ENCODE measurements at regions not wholly inside any gene's neighbourhood (a gene's known extent, or its start where the extent isn't known, plus 50 kb on each side); places are given as distances from the start of the nearest gene placed in this dataset.

DNA sequence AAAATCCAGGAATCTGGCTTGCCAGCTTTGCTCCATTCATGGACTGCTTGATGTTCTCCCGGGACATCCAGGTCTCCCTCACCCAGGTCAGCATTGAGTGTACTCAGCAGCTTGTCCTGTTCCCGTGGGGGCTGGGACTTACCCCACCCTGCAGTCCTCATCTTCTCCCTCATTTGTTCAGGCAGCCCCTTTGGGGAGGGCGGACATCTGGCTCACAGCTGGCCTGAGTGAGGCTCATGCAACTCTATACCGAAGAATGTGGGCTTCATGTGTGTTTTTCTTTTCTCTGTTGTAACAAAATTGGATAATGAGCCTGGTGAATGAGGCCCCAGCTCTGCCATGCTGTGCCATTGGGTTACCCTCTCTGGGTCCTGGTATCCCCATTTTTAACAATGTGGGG, 227.7 kb upstream of the TENM4 start:
- 58 to 74% (median 71%) methylated on average over 4 of the region's 4 CpGs for WGBS, 4 donors
- DNase-seq: peak in 1 of 5 donors; percentile 39
- H3K9me3 ChIP-seq: no peaks in the 10 kb centered on the region
- H3K4me1 ChIP-seq: no peaks in the 10 kb centered on the region
- H3K27ac ChIP-seq: no peak overlapping the region
- intact Hi-C loops (cut with DNase I): no loop called here
- H3K36me3 ChIP-seq: no peaks in the 10 kb centered on the region
- peak in 1 of 4 donors; percentile 16 for ATAC-seq
- no peak overlapping the region for H3K4me3 ChIP-seq
- H3K27me3 ChIP-seq: no peaks in the 10 kb centered on the region
- TF ChIP-seq, protein P1, sequence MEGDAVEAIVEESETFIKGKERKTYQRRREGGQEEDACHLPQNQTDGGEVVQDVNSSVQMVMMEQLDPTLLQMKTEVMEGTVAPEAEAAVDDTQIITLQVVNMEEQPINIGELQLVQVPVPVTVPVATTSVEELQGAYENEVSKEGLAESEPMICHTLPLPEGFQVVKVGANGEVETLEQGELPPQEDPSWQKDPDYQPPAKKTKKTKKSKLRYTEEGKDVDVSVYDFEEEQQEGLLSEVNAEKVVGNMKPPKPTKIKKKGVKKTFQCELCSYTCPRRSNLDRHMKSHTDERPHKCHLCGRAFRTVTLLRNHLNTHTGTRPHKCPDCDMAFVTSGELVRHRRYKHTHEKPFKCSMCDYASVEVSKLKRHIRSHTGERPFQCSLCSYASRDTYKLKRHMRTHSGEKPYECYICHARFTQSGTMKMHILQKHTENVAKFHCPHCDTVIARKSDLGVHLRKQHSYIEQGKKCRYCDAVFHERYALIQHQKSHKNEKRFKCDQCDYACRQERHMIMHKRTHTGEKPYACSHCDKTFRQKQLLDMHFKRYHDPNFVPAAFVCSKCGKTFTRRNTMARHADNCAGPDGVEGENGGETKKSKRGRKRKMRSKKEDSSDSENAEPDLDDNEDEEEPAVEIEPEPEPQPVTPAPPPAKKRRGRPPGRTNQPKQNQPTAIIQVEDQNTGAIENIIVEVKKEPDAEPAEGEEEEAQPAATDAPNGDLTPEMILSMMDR (IDR thresholded peaks at IDR 0.05): no peak
- no peak for TF ChIP-seq POLR2A (IDR thresholded peaks at IDR 0.05)

DNA sequence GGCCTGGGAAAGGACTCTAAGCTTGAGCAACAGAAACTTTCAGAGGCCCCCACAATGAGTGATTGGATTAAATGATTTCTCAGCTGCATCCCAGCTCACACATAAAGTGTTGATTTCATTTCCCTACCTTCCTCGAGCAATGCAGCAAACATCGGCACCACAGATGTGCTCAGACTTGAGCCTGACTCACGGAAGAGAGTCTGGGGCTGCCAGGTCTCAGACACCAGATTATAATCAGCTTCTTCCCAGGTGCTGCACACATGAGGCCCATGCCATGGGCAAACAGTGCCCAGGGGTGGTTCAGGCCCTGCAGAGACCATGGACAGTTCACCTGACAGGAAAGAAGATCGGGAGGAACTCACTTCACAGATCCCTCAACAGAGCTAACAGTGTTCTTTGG, 226.6 kb upstream of the TENM4 start:
- no peaks in the 10 kb centered on the region for H3K4me1 ChIP-seq
- DNase-seq (no peak), ATAC-seq (no peak)
- no peaks in the 10 kb centered on the region for H3K36me3 ChIP-seq
- 71 to 82% (median 76%) methylated on average over 4 of the region's 4 CpGs for WGBS, 4 donors
- TF ChIP-seq POLR2A (IDR thresholded peaks at IDR 0.05): no peak
- TF ChIP-seq, protein P1 (IDR thresholded peaks at IDR 0.05): no peak
- H3K27ac ChIP-seq: no peak overlapping the region
- no peaks in the 10 kb centered on the region for H3K27me3 ChIP-seq
- no peak overlapping the region for H3K4me3 ChIP-seq
- no peaks in the 10 kb centered on the region for H3K9me3 ChIP-seq
- intact Hi-C loops (cut with DNase I): no loop called here

DNA sequence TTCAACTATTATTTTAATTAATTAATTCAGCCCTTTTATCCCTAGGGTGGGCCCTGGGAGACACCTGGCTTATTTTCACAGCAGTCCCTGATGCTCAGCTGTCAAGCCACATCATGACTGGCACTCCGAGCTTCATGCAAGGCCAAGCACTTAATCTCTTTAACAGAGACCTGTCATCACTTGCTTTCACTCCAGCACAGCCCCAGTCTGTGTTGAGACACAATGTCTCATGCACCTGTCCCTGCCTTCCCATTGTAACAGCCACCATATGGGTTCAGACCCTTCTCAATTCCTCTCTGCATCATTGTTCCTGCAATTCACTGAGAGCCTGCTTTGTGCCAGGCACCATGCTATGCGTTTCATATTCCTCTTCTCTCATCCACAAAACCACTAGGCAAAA, 222.2 kb upstream of the TENM4 start:
- no peaks in the 10 kb centered on the region for H3K27me3 ChIP-seq
- H3K9me3 ChIP-seq: no peaks in the 10 kb centered on the region
- peak in 1 of 5 donors; percentile 37 for DNase-seq
- H3K36me3 ChIP-seq: no peaks in the 10 kb centered on the region
- peak in 3 of 4 donors; percentile 30 to 58 (median 55) for ATAC-seq
- H3K27ac ChIP-seq: no peak overlapping the region
- intact Hi-C loops (cut with DNase I): no loop called here
- WGBS, 4 donors: 25 to 39% (median 35%) methylated on average over 2 of the region's 2 CpGs
- H3K4me3 ChIP-seq: no peak overlapping the region
- TF ChIP-seq, protein P1 (IDR thresholded peaks at IDR 0.05): no peak
- no peak for TF ChIP-seq POLR2A (IDR thresholded peaks at IDR 0.05)
- H3K4me1 ChIP-seq: no peaks in the 10 kb centered on the region

DNA sequence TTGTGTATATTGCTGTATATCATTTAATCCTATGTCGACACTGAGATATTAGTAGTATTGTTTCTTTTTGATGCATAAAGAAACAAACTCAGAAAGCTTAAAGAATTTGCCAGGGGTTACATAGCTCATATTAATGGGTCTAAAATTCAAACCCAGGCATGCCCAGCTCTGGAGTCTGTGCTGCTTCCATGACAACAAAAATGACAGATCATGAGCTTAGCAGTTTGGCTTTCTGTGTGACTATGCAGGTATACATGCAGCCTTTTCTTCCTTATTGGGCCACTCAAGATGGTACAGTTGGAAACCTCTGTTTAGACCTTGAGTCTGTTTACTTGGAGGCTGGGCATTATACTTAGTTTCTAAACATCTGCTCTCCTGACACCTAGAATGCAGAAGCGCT, 220.5 kb upstream of the TENM4 start:
- WGBS, 4 donors: 50 to 93% (median 87%) methylated on average over 2 of the region's 2 CpGs
- no peak for DNase-seq
- H3K4me1 ChIP-seq: no peaks in the 10 kb centered on the region
- intact Hi-C loops (cut with DNase I): no loop called here
- no peak overlapping the region for H3K27ac ChIP-seq
- H3K9me3 ChIP-seq: no peaks in the 10 kb centered on the region
- no peak for ATAC-seq
- no peaks in the 10 kb centered on the region for H3K36me3 ChIP-seq
- no peak for TF ChIP-seq POLR2A (IDR thresholded peaks at IDR 0.05)
- TF ChIP-seq, protein P1 (IDR thresholded peaks at IDR 0.05): no peak
- no peaks in the 10 kb centered on the region for H3K27me3 ChIP-seq
- no peak overlapping the region for H3K4me3 ChIP-seq

Measured in heart left ventricle (tissue), 16 donors.